LNCaP clone FGC (cell line): ENCODE measurements at regions not wholly inside any gene's neighbourhood (a gene's known extent, or its start where the extent isn't known, plus 50 kb on each side); places are given as distances from the start of the nearest gene placed in this dataset.

Experiments
- DNase-seq: peaks from one replicate; pipeline ENCODE4 v3.0.0-alpha.2; 2011; ENCODE audit warnings: low read depth
- H3K4me3 ChIP-seq: 2 replicates; pipeline ENCODE4 v1.5.1; 2011; ENCODE audit warnings: mild to moderate bottlenecking, low read depth, low read length, control low read depth
- TF ChIP-seq, protein P1 (sequence below): IDR thresholded peaks from 2 replicates; pipeline ENCODE4 v1.5.1; 2012; ENCODE audit warnings: mild to moderate bottlenecking; ENCODE audit not compliant: control insufficient read depth, insufficient read depth; ENCODE audit errors: extremely low read depth

DNA sequence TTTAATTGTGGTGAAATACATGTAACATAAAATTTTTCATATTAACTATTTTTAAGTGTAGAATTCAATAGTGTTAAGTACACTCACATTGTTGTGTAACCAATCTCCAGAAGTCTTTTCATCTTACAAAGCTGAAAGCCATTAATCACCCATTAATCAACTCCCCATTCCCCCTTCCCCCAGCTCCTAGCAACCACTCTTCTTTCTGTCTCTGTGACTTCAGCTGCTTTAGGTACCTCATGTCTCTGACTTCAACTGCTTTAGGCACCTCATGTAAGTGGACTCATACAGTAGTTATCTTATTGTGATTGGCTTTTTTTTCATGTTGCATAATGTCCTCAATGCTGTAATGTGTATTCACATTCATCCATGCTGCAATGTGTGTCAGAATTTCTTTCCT, 150.8 kb upstream of the NTM start:
- no peak overlapping the region for H3K4me3 ChIP-seq
- TF ChIP-seq, protein P1, sequence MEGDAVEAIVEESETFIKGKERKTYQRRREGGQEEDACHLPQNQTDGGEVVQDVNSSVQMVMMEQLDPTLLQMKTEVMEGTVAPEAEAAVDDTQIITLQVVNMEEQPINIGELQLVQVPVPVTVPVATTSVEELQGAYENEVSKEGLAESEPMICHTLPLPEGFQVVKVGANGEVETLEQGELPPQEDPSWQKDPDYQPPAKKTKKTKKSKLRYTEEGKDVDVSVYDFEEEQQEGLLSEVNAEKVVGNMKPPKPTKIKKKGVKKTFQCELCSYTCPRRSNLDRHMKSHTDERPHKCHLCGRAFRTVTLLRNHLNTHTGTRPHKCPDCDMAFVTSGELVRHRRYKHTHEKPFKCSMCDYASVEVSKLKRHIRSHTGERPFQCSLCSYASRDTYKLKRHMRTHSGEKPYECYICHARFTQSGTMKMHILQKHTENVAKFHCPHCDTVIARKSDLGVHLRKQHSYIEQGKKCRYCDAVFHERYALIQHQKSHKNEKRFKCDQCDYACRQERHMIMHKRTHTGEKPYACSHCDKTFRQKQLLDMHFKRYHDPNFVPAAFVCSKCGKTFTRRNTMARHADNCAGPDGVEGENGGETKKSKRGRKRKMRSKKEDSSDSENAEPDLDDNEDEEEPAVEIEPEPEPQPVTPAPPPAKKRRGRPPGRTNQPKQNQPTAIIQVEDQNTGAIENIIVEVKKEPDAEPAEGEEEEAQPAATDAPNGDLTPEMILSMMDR = no peak
- no peak for DNase-seq

DNA sequence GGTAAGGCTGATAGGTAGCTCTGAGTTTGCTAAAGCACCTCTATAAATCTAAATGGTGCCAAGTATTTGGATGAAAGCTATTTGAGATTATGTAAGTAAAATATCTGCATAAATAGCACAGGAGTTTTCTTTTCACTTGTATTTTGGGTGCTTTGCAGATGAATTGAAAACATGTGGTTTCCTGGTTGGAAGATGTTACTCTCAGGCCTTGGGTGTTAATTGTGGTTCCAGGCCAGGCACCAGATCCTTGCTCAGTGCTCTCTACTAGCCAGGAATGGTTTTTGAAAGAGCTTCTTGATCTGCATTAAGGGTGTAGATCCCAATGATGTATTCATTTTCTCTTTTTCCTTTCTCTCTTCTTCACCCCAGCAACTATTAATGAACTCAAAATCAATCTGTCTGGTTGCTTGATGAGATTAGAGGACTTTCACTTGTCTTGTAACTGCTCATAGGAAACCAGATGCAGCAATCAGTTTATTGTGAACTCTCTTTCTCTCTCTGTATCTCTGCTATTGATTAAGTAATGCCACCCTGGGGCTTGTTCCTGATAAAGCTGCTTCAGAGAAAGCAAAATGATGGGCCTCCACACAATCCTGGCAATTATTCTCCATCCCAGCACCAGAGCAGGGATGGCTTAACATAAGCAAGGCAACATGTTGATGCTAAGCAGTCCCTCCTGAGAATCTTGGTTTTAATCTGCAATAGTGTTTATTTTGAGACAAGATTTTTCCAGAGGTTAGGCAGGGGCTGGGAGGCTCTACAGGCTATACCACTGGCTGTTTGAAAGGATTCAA, 147.0 kb upstream of the NTM start:
- H3K4me3 ChIP-seq = no peak overlapping the region
- TF ChIP-seq, protein P1 = no peak
- DNase-seq = no peak

DNA sequence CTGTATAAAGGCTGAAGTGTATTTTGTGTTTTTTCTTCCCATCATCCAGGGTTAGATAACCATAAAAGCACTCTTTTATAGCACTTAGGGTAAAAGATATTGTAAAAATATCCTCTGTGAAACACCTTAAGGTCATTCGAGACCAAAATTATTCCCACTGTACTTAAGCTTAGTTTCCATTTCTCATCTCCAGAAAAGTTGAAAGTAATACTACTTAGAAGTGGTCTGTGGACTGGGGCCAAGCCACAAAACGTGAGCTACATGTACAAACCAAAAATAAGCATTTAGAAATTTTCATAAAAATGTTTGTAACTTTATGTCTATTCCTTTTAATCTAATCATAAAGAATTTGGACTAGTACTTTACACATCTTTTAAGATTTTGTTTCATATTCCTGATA, 142.0 kb upstream of the NTM start:
- TF ChIP-seq, protein P1 = no peak
- no peak overlapping the region for H3K4me3 ChIP-seq
- no peak for DNase-seq

DNA sequence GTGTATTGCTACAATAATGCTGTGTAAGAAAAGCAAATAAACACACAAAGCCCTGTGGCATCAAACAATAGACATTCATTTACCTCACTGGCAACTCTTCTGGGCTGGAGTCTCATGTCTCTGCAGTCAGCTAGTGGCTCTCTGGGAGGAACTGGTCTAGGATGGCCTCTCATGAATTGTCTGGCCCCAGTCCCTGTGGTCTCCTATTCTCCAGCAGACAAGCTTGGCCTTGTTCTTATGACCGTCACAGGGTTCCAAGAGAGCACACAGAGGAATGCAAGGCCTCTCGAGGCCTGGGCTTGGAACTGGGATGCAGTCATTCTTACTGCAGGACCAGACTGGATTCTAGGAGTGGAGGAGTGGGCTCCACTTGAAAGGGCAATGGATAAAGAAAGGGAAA, 141.2 kb upstream of the NTM start:
- no peak overlapping the region for H3K4me3 ChIP-seq
- TF ChIP-seq, protein P1 = no peak

DNA sequence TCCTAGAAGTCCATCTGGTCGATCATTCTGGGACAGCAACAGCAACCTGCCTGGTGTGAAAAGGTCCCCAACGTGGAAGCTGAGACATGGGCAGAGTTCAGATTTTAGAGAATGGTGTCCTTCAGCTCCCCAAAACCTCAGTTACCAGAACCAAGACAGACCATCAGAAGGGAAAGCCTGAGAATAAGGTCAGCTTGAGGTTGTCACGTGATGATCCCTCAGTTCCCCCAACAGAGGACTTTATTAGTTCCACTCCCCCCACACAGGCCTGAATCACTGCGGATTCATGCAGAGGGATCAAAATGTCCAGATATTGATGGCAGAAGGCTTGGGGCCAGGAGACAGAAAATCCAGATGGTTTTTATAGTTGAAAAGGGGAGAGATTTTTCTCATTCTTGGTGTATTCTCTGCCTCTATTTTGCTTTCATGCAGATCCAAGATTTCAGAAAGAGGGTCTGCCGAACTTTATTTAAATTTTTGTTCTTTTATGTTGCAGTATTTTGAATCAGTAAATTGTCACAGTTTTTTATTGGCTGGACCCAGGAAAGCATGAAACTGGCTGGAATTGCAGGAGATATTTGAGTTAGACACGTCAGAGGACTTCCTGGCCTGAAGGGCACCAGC, 139.0 kb upstream of the NTM start:
- no peak overlapping the region for H3K4me3 ChIP-seq
- TF ChIP-seq, protein P1 = no peak
- no peak for DNase-seq

More for the DNA sequence above, 141.2 kb upstream of the NTM start:
- no peak for DNase-seq

DNA sequence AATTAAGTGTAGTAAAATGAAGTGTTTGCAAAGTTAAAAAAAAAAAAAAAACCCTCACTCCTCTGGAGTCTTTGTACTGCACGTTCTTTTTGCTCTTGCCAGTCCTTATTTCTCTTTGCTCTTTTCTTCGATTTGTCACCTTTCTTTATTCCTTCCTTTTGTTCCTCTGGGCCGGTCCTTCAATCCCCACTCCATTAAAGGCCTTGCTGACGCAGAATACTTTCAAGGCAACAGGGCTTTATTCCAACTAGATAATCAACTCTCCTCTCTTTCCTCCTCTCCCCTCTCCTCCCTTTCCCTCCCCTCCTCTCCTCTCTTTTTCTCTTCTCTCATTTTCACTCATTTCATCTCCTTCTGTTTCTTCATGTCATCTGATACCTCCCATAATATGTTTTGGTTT, 138.2 kb upstream of the NTM start:
- no peak overlapping the region for H3K4me3 ChIP-seq
- TF ChIP-seq, protein P1 = no peak
- DNase-seq = no peak
